Parathyroid adenoma (tissue), 2 donors: ENCODE measurements at regions not wholly inside any gene's neighbourhood (a gene's known extent, or its start where the extent isn't known, plus 50 kb on each side); places are given as distances from the start of the nearest gene placed in this dataset.

ENCODE experiments used
- H2AFZ ChIP-seq: fragments of 300-600 bp; sonication (generic); one replicate; pipeline ENCODE4 v1.7.0; 2017; ENCODE audit warnings: antibody characterized with exemption, mild to moderate bottlenecking
- H3K27ac ChIP-seq: fragments of 300-600 bp; sonication (generic); one replicate; pipeline ENCODE4 v1.7.0; 2017
- H3K27me3 ChIP-seq: fragments of 300-600 bp; sonication (generic); one replicate; pipeline ENCODE4 v1.7.0; 2017; ENCODE audit warnings: low read length; ENCODE audit not compliant: control insufficient read depth, insufficient read depth
- H3K36me3 ChIP-seq: fragments of 300-600 bp; sonication (generic); one replicate; pipeline ENCODE4 v1.7.0; 2017; ENCODE audit warnings: low read length; ENCODE audit not compliant: control insufficient read depth, insufficient read depth
- H3K4me1 ChIP-seq: fragments of 300-600 bp; sonication (generic); one replicate; pipeline ENCODE4 v1.7.0; 2017; ENCODE audit warnings: control low read depth
- H3K4me2 ChIP-seq: fragments of 300-600 bp; sonication (generic); one replicate; pipeline ENCODE4 v1.7.0; 2017; ENCODE audit warnings: low read length
- H3K4me3 ChIP-seq: fragments of 300-600 bp; sonication (generic); one replicate; pipeline ENCODE4 v1.7.0; 2017; ENCODE audit warnings: low read depth, low read length
- H3K79me2 ChIP-seq: fragments of 300-600 bp; sonication (generic); one replicate; pipeline ENCODE4 v1.7.0; 2017; ENCODE audit warnings: control low read depth
- H3K9ac ChIP-seq: fragments of 300-600 bp; sonication (generic); one replicate; pipeline ENCODE4 v1.7.0; 2017; ENCODE audit warnings: mild to moderate bottlenecking
- H3K9me3 ChIP-seq: fragments of 300-600 bp; sonication (generic); one replicate; pipeline ENCODE4 v1.7.0; 2017; ENCODE audit warnings: low read length; ENCODE audit not compliant: control insufficient read depth
- TF ChIP-seq, protein P1 (sequence below): fragments of 300-600 bp; sonication (generic); IDR thresholded peaks from one replicate; pipeline ENCODE4 v1.7.0; 2017; ENCODE audit warnings: antibody characterized with exemption, mild to moderate bottlenecking
- donor health status: primary hyperparathyroidism.

DNA sequence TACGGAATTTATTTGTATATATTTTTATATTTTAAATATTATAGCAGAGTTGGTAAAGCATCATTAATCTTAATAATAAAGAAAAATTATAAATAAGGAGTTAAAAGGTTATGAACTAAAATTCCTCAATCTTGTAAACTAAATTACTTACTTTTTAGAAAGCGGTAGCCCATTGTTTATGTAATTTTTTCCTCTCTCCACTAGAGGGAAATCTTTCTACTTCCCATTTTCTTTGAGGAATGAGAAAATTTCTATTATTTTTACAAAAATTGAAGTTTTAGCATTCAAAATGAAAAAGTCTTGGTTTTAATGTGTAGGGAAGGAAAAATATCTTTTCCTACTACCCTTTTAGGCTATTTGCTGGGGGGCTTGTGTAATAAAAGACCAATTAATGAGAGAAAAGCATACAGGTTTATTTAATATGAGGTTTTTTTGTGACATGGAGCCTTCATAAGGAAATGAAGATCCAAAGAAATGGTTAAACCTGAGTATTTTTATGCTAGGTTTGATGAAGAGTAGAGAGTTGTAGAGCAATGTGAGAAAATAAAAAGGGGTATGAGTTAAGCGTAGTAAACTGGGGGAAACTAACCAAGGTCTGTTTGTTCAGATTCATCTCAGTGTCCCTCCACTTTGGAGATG, 68.7 kb upstream of the ADAD1 start:
- H3K4me2 ChIP-seq, result no peak overlapping the region
- no peaks in the 10 kb centered on the region for H3K36me3 ChIP-seq
- H3K4me1 ChIP-seq, result no peaks in the 10 kb centered on the region
- no peaks in the 10 kb centered on the region for H3K9me3 ChIP-seq
- H3K27me3 ChIP-seq, result no peaks in the 10 kb centered on the region
- H3K27ac ChIP-seq, result no peak overlapping the region
- H3K79me2 ChIP-seq, result no peaks in the 10 kb centered on the region
- H3K9ac ChIP-seq, result no peak overlapping the region
- H3K4me3 ChIP-seq, result no peak overlapping the region
- TF ChIP-seq, protein P1, sequence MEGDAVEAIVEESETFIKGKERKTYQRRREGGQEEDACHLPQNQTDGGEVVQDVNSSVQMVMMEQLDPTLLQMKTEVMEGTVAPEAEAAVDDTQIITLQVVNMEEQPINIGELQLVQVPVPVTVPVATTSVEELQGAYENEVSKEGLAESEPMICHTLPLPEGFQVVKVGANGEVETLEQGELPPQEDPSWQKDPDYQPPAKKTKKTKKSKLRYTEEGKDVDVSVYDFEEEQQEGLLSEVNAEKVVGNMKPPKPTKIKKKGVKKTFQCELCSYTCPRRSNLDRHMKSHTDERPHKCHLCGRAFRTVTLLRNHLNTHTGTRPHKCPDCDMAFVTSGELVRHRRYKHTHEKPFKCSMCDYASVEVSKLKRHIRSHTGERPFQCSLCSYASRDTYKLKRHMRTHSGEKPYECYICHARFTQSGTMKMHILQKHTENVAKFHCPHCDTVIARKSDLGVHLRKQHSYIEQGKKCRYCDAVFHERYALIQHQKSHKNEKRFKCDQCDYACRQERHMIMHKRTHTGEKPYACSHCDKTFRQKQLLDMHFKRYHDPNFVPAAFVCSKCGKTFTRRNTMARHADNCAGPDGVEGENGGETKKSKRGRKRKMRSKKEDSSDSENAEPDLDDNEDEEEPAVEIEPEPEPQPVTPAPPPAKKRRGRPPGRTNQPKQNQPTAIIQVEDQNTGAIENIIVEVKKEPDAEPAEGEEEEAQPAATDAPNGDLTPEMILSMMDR, result peak; percentile 34
- no peak overlapping the region for H2AFZ ChIP-seq

DNA sequence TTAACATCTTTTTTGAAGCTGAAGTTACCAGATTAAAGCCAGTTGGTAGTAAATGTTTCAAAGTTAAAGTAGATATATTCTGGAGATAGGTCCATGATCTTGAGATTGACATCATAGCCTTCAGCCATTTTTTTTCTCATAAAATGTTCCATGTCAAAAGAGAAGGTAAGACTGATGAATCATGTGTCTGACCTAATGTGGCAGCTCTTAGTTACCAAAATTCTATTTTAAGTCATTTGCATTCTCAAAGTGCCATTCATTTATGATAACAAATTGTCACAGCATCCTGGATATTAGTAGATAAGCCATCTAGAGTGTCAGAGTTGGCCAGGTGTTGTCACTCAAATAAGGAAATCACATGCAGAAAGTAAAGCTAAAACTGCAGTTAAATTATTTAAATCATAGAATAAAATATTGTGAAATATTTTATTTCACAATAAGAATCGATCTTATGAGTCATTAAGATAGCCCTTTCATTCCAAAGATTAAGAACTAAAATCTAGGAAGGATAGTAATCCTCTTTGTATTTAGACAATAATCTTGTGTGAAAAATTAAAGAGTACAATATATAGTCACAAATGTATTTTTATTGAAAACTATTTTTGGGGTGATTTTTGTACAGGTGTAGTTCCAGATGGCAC, 65.7 kb upstream of the ADAD1 start:
- no peak overlapping the region for H3K27ac ChIP-seq
- H3K79me2 ChIP-seq, result no peaks in the 10 kb centered on the region

DNA sequence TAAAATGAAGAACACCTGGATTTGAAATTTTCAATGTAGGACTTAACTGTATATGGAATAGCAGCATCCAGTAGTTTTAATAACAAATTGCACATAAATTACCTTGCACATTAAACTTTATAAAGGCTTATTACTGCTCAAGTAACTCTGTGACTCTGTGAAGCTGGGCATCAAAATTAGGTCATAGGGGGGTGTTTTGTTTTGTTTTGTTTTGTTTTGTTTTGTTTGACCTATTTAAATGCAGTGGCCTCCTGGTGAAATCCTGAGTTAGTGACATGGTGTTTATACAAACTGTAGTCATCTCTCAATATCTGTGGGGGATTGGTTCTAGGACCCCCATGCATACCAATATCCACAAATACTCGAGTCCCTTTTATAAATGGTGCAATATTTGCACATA, 51.9 kb upstream of the ADAD1 start:
- TF ChIP-seq, protein P1, result no peak
- no peaks in the 10 kb centered on the region for H3K79me2 ChIP-seq
- H3K27me3 ChIP-seq, result no peaks in the 10 kb centered on the region
- H2AFZ ChIP-seq, result no peak overlapping the region
- H3K9me3 ChIP-seq, result no peaks in the 10 kb centered on the region
- H3K4me1 ChIP-seq, result no peaks in the 10 kb centered on the region
- H3K4me2 ChIP-seq, result no peak overlapping the region
- H3K36me3 ChIP-seq, result no peaks in the 10 kb centered on the region
- no peak overlapping the region for H3K9ac ChIP-seq
- H3K27ac ChIP-seq, result no peak overlapping the region
- no peak overlapping the region for H3K4me3 ChIP-seq

More for the DNA sequence above, 65.7 kb upstream of the ADAD1 start:
- Histone ChIP-seq H3K9me3 (no peaks in the 10 kb centered on the region), H3K36me3 (no peaks in the 10 kb centered on the region), H3K4me2 (no peak overlapping the region), H3K9ac (no peak overlapping the region), H3K4me1 (no peaks in the 10 kb centered on the region), H3K27me3 (no peaks in the 10 kb centered on the region), H2AFZ (no peak overlapping the region), H3K4me3 (no peak overlapping the region)
- TF ChIP-seq, protein P1, result no peak

DNA sequence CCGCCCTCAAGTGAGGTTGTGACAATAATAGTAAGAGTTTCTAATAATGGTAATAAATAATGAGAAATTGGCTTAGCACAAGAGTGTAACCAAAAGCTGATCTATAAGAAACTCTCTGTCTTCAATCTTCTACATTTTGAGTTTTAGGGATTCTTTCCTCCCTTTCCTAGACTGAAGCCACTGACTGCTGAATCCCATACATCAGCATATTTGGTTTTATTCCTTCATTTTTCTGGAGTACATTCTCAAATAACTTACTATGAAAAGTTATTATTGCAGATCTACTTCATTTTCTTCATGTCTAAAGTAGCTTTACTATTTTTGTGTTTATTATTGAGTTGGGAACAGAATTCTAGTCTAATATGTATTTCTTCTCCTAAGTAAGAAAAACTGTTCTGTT, 49.9 kb upstream of the ADAD1 start:
- H3K9ac ChIP-seq, result no peak overlapping the region
- no peak overlapping the region for H3K27ac ChIP-seq
- no peak overlapping the region for H2AFZ ChIP-seq
- H3K27me3 ChIP-seq, result no peaks in the 10 kb centered on the region
- no peak overlapping the region for H3K4me2 ChIP-seq
- H3K9me3 ChIP-seq, result no peaks in the 10 kb centered on the region
- H3K4me3 ChIP-seq, result no peak overlapping the region
- no peaks in the 10 kb centered on the region for H3K36me3 ChIP-seq
- H3K4me1 ChIP-seq, result no peaks in the 10 kb centered on the region
- no peaks in the 10 kb centered on the region for H3K79me2 ChIP-seq
- TF ChIP-seq, protein P1, result no peak
